ENCODE measurements at regions not wholly inside any gene's neighbourhood (a gene's known extent, or its start where the extent isn't known, plus 50 kb on each side); places are given as distances from the start of the nearest gene placed in this dataset.

GRCh38 chr13:103147961-103148360 lies 81.7 kb upstream of the SLC10A2 start:
- TF ChIP-seq EZH2phosphoT487 (IDR thresholded peaks at IDR 0.05; ENCODE audit: borderline replicate concordance) (no peak), POLR2A (IDR thresholded peaks at IDR 0.05; ENCODE audit: borderline replicate concordance, extremely low read depth, insufficient read depth, insufficient read length) (no peak), EGR1 (IDR thresholded peaks at IDR 0.05; ENCODE audit: low read depth) (no peak), ZBTB33 (IDR thresholded peaks at IDR 0.05; ENCODE audit: extremely low read depth, insufficient replicate concordance, low read length) (no peak), FOSL1 (IDR thresholded peaks at IDR 0.05; ENCODE audit: low read depth) (no peak), RAD21 (IDR thresholded peaks at IDR 0.05; ENCODE audit: low read depth) (no peak), CEBPB (IDR thresholded peaks at IDR 0.05; ENCODE audit: low read depth) (no peak), POLR2AphosphoS5 (IDR thresholded peaks at IDR 0.05; ENCODE audit: low read depth, low read length) (no peak), ZNF274 (IDR thresholded peaks at IDR 0.05; ENCODE audit: low read depth, low read length) (no peak), EZH2 (IDR thresholded peaks at IDR 0.05) (no peak), TCF7L2 (IDR thresholded peaks at IDR 0.05; ENCODE audit: borderline replicate concordance, extremely low read depth, insufficient read depth, insufficient read length) (no peak), JUND (IDR thresholded peaks at IDR 0.05) (no peak)
- TF ChIP-seq, protein P1, sequence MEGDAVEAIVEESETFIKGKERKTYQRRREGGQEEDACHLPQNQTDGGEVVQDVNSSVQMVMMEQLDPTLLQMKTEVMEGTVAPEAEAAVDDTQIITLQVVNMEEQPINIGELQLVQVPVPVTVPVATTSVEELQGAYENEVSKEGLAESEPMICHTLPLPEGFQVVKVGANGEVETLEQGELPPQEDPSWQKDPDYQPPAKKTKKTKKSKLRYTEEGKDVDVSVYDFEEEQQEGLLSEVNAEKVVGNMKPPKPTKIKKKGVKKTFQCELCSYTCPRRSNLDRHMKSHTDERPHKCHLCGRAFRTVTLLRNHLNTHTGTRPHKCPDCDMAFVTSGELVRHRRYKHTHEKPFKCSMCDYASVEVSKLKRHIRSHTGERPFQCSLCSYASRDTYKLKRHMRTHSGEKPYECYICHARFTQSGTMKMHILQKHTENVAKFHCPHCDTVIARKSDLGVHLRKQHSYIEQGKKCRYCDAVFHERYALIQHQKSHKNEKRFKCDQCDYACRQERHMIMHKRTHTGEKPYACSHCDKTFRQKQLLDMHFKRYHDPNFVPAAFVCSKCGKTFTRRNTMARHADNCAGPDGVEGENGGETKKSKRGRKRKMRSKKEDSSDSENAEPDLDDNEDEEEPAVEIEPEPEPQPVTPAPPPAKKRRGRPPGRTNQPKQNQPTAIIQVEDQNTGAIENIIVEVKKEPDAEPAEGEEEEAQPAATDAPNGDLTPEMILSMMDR (IDR thresholded peaks at IDR 0.05 in 2 of 3, conservative IDR thresholded peaks at IDR 0.05 in 1 of 3; ENCODE audit: borderline replicate concordance in 1 of 3, insufficient read depth in 1 of 3, low read depth in 2 of 3, low read length in 2 of 3): no peak
- TF ChIP-seq, protein P2, sequence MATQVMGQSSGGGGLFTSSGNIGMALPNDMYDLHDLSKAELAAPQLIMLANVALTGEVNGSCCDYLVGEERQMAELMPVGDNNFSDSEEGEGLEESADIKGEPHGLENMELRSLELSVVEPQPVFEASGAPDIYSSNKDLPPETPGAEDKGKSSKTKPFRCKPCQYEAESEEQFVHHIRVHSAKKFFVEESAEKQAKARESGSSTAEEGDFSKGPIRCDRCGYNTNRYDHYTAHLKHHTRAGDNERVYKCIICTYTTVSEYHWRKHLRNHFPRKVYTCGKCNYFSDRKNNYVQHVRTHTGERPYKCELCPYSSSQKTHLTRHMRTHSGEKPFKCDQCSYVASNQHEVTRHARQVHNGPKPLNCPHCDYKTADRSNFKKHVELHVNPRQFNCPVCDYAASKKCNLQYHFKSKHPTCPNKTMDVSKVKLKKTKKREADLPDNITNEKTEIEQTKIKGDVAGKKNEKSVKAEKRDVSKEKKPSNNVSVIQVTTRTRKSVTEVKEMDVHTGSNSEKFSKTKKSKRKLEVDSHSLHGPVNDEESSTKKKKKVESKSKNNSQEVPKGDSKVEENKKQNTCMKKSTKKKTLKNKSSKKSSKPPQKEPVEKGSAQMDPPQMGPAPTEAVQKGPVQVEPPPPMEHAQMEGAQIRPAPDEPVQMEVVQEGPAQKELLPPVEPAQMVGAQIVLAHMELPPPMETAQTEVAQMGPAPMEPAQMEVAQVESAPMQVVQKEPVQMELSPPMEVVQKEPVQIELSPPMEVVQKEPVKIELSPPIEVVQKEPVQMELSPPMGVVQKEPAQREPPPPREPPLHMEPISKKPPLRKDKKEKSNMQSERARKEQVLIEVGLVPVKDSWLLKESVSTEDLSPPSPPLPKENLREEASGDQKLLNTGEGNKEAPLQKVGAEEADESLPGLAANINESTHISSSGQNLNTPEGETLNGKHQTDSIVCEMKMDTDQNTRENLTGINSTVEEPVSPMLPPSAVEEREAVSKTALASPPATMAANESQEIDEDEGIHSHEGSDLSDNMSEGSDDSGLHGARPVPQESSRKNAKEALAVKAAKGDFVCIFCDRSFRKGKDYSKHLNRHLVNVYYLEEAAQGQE (IDR thresholded peaks at IDR 0.05; ENCODE audit: low read depth): no peak

Measured in HCT116 (cell line).